ENCODE measurements at regions not wholly inside any gene's neighbourhood (a gene's known extent, or its start where the extent isn't known, plus 50 kb on each side); places are given as distances from the start of the nearest gene placed in this dataset.

GRCh38 chr14:49970474-49971147 is 77.7 kb downstream of the ARF6 start:
- Histone ChIP-seq H3K9ac (ENCODE audit: low read length) (no peak overlapping the region), H3K27ac (ENCODE audit: low read depth, low read length) (no peak overlapping the region), H3K36me3 (ENCODE audit: control insufficient read depth in 1 of 2, insufficient read depth in 2 of 2, low read length in 2 of 2) (no peaks in the 10 kb centered on the region), H3K79me2 (ENCODE audit: insufficient read depth, low read length) (no peaks in the 10 kb centered on the region), H2AFZ (ENCODE audit: low read depth, low read length, poor library complexity, severe bottlenecking) (peak overlapping the region; percentile 69), H3K4me2 (ENCODE audit: low read length) (no peak overlapping the region; the same call in 1 of the 2 replicates), H3K27me3 (ENCODE audit: insufficient read depth, low read length) (no peaks in the 10 kb centered on the region), H4K20me1 (ENCODE audit: insufficient read depth) (no peaks in the 10 kb centered on the region), H3K9me2 (ENCODE audit: insufficient read depth) (no peaks in the 10 kb centered on the region), H3K4me3 (replicated peaks in 1 of 2; ENCODE audit: low read depth in 1 of 2, low read length in 2 of 2) (no peak overlapping the region), H3K9me3 (ENCODE audit: control insufficient read depth in 1 of 2, insufficient read depth in 1 of 2, low read depth in 1 of 2, low read length in 2 of 2) (no peaks in the 10 kb centered on the region), H3K4me1 (ENCODE audit: control insufficient read depth in 1 of 2, insufficient read depth in 2 of 2, low read length in 2 of 2) (peaks cover 49 to 74% of the 10 kb centered on the region in 2 experiments)
- TF ChIP-seq, protein P1, sequence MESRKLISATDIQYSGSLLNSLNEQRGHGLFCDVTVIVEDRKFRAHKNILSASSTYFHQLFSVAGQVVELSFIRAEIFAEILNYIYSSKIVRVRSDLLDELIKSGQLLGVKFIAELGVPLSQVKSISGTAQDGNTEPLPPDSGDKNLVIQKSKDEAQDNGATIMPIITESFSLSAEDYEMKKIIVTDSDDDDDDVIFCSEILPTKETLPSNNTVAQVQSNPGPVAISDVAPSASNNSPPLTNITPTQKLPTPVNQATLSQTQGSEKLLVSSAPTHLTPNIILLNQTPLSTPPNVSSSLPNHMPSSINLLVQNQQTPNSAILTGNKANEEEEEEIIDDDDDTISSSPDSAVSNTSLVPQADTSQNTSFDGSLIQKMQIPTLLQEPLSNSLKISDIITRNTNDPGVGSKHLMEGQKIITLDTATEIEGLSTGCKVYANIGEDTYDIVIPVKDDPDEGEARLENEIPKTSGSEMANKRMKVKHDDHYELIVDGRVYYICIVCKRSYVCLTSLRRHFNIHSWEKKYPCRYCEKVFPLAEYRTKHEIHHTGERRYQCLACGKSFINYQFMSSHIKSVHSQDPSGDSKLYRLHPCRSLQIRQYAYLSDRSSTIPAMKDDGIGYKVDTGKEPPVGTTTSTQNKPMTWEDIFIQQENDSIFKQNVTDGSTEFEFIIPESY (IDR thresholded peaks at IDR 0.05; ENCODE audit: extremely low read depth, insufficient replicate concordance, low read length), result no peak
- TF ChIP-seq EGR1 (IDR thresholded peaks at IDR 0.05; ENCODE audit: low read depth), result no peak
- DNase-seq (ENCODE audit: low read depth, low spot score) (no peak), ATAC-seq (no peak)
- CTCF ChIA-PET, result no interaction called here
- POLR2A ChIA-PET, result interaction anchor here (1.8 to 2.2 kb wide), 2 partner anchors 7 to 31 kb away, joined by 5 to 7 read pairs; no protein-coding TSS in a partner anchor
- no TSS peak for BruUV-seq (replicated peaks)
- RAD21 ChIA-PET (ENCODE audit: low non-redundant PET in 1 of 2, low total read pairs in 2 of 2, uncharacterized antibody in 2 of 2, unreplicated experiment in 2 of 2), result interaction anchor here in 1 of 2 experiments (0.6 kb wide), 1 partner anchor 104 kb away, joined by 11 read pairs; no protein-coding TSS in a partner anchor
- intact Hi-C loops (cut with micrococcal nuclease), result loop anchor here (5.0 kb wide), 1 partner anchor 63 kb away; no protein-coding TSS in a partner anchor
